Smooth muscle cell (in vitro differentiated cells): ENCODE measurements at regions not wholly inside any gene's neighbourhood (a gene's known extent, or its start where the extent isn't known, plus 50 kb on each side); places are given as distances from the start of the nearest gene placed in this dataset.
A peak's percentile ranks its signal among the peaks of the same experiment; 100 is the strongest.

Experiments used
- DNase-seq: peaks from one replicate; lab custom pipeline; 2025; ENCODE audit not compliant: unreplicated experiment; lab: John Stamatoyannopoulos, UW
- H2AFZ ChIP-seq: fragments of 200-600 bp; sonication (generic); 2 replicates; pipeline ENCODE4 v1.6.0; 2016; ENCODE audit warnings: antibody characterized with exemption, low read depth, mild to moderate bottlenecking
- H3F3A ChIP-seq: fragments of 200-600 bp; sonication (generic); 2 replicates; pipeline ENCODE4 v1.6.0; 2017; ENCODE audit warnings: antibody characterized with exemption, low read depth
- H3K27ac ChIP-seq: fragments of 200-600 bp; sonication (generic); 2 replicates; pipeline ENCODE4 v1.5.1; 2016; ENCODE audit warnings: low read depth, mild to moderate bottlenecking
- H3K27me3 ChIP-seq: fragments of 200-600 bp; sonication (generic); 2 replicates; pipeline ENCODE4 v1.6.1; 2016; ENCODE audit warnings: low read depth, mild to moderate bottlenecking
- H3K36me3 ChIP-seq: fragments of 200-600 bp; sonication (generic); 2 replicates; pipeline ENCODE4 v1.5.1; 2016; ENCODE audit warnings: low read depth
- H3K4me1 ChIP-seq: fragments of 200-600 bp; sonication (generic); 2 replicates; pipeline ENCODE4 v1.5.1; 2016; ENCODE audit warnings: low read depth
- H3K4me2 ChIP-seq: fragments of 200-600 bp; sonication (generic); 2 replicates; pipeline ENCODE4 v1.6.0; 2016; ENCODE audit warnings: mild to moderate bottlenecking
- H3K4me3 ChIP-seq: fragments of 200-600 bp; sonication (generic); 2 replicates; pipeline ENCODE4 v1.5.1; 2016; ENCODE audit warnings: mild to moderate bottlenecking
- H3K79me2 ChIP-seq: fragments of 200-600 bp; sonication (generic); 2 replicates; pipeline ENCODE4 v1.6.0; 2016; ENCODE audit warnings: low read depth, mild to moderate bottlenecking
- H3K9ac ChIP-seq: fragments of 200-600 bp; sonication (generic); 2 replicates; pipeline ENCODE4 v1.6.0; 2016; ENCODE audit warnings: low read depth
- H3K9me3 ChIP-seq: fragments of 200-600 bp; sonication (generic); replicated peaks from 2 replicates; pipeline ENCODE4 v1.5.1; 2016; ENCODE audit warnings: low read depth
- H4K20me1 ChIP-seq: fragments of 200-600 bp; sonication (generic); 2 replicates; pipeline ENCODE4 v1.6.0; 2016; ENCODE audit warnings: low read depth
- WGBS: methylation state at CpG from one replicate; pipeline ENCODE4 v1.1.7; 2016; ENCODE audit warnings: low lambda C conversion rate; 5-methylcytosine and 5-hydroxymethylcytosine counted together
- TF ChIP-seq, protein P1 (sequence below): fragments of 200-600 bp; sonication (generic); IDR thresholded peaks from 2 replicates; pipeline ENCODE4 v1.5.1; 2017; ENCODE audit warnings: borderline replicate concordance, mild to moderate bottlenecking, antibody characterized with exemption; ENCODE audit not compliant: insufficient read depth, poor library complexity, severe bottlenecking

DNA sequence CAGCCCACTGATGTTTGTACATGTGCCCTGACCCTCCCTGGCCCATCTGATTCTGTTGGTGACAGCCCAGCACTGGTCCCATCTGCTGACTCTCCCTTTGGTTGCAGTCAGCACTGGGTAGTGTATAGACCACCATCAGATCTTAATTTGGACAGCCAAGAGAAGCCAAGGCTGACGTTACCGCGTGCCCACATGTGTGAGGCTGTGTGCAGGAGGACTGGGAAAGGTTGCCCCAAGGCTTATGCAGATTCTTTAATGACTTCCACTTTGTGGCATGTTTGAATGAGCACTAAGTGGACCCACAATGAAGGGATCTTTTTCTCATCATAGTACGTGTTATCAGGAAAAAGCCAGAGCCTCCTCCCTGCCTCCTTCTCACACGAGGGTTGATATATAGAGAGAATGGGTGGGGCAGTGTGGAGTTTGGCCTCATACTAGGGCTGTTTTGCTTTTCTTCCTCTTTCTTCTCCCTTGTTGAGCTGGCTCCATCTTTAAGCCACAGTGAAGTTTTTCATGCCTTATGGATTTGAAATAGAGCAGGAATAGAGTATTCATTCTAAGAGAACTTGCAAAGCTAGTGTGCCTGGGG is 93.5 kb downstream of the NAV1 start:
- TF ChIP-seq, protein P1, sequence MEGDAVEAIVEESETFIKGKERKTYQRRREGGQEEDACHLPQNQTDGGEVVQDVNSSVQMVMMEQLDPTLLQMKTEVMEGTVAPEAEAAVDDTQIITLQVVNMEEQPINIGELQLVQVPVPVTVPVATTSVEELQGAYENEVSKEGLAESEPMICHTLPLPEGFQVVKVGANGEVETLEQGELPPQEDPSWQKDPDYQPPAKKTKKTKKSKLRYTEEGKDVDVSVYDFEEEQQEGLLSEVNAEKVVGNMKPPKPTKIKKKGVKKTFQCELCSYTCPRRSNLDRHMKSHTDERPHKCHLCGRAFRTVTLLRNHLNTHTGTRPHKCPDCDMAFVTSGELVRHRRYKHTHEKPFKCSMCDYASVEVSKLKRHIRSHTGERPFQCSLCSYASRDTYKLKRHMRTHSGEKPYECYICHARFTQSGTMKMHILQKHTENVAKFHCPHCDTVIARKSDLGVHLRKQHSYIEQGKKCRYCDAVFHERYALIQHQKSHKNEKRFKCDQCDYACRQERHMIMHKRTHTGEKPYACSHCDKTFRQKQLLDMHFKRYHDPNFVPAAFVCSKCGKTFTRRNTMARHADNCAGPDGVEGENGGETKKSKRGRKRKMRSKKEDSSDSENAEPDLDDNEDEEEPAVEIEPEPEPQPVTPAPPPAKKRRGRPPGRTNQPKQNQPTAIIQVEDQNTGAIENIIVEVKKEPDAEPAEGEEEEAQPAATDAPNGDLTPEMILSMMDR, result no peak
- Histone ChIP-seq H3K79me2 (peaks cover 21% of the 10 kb centered on the region), H3K27me3 (no peaks in the 10 kb centered on the region), H2AFZ (no peak overlapping the region), H3K9me3 (no peaks in the 10 kb centered on the region), H3K4me2 (no peak overlapping the region), H3K4me3 (no peak overlapping the region), H3K4me1 (peaks cover 21% of the 10 kb centered on the region), H4K20me1 (peaks cover 62% of the 10 kb centered on the region), H3F3A (peaks cover 4% of the 10 kb centered on the region), H3K27ac (no peak overlapping the region), H3K36me3 (no peaks in the 10 kb centered on the region), H3K9ac (no peak overlapping the region)
- no peak for DNase-seq
- WGBS, result 80% methylated on average over 5 of the region's 5 CpGs

- Histone ChIP-seq H3K27ac (no peak overlapping the region), H3K36me3 (no peaks in the 10 kb centered on the region), H4K20me1 (peaks cover 65% of the 10 kb centered on the region), H3K79me2 (peaks cover 21% of the 10 kb centered on the region), H3K27me3 (no peaks in the 10 kb centered on the region), H3K4me1 (peaks cover 20% of the 10 kb centered on the region), H3K4me2 (no peak overlapping the region), H3F3A (peaks cover 4% of the 10 kb centered on the region), H3K9ac (no peak overlapping the region), H2AFZ (no peak overlapping the region), H3K9me3 (no peaks in the 10 kb centered on the region), H3K4me3 (no peak overlapping the region)
- no peak for DNase-seq
- TF ChIP-seq, protein P1, result no peak
- 100% methylated on average over 2 of the region's 2 CpGs for WGBS
Observed at GRCh38 chr1:201633297-201633696, 94.4 kb downstream of the NAV1 start.

GRCh38 chr1:201633811-201634210 is 94.9 kb downstream of the NAV1 start:
- Histone ChIP-seq H3K4me3 (no peak overlapping the region), H3K27me3 (no peaks in the 10 kb centered on the region), H3F3A (peaks cover 4% of the 10 kb centered on the region), H3K9ac (no peak overlapping the region), H2AFZ (no peak overlapping the region), H3K9me3 (no peaks in the 10 kb centered on the region), H3K4me1 (peaks cover 15% of the 10 kb centered on the region), H3K27ac (peak overlapping the region; percentile 31), H3K79me2 (peaks cover 24% of the 10 kb centered on the region), H3K36me3 (no peaks in the 10 kb centered on the region), H4K20me1 (peaks cover 62% of the 10 kb centered on the region), H3K4me2 (no peak overlapping the region)
- TF ChIP-seq, protein P1, result no peak
- 84% methylated on average over 5 of the region's 5 CpGs for WGBS
- DNase-seq, result no peak

GRCh38 chr1:201634261-201634660 is 95.3 kb downstream of the NAV1 start:
- Histone ChIP-seq H3K4me3 (no peak overlapping the region), H3K4me2 (no peak overlapping the region), H3K79me2 (peaks cover 28% of the 10 kb centered on the region), H3F3A (peaks cover 4% of the 10 kb centered on the region), H3K9me3 (no peaks in the 10 kb centered on the region), H3K27me3 (no peaks in the 10 kb centered on the region), H3K36me3 (no peaks in the 10 kb centered on the region), H2AFZ (no peak overlapping the region), H3K27ac (peak overlapping the region; percentile 31), H3K4me1 (peaks cover 14% of the 10 kb centered on the region), H3K9ac (no peak overlapping the region), H4K20me1 (peaks cover 61% of the 10 kb centered on the region)
- DNase-seq, result no peak
- TF ChIP-seq, protein P1, result no peak
- 43% methylated on average over 2 of the region's 2 CpGs for WGBS
